ENCODE measurements at regions not wholly inside any gene's neighbourhood (a gene's known extent, or its start where the extent isn't known, plus 50 kb on each side); places are given as distances from the start of the nearest gene placed in this dataset.

DNA sequence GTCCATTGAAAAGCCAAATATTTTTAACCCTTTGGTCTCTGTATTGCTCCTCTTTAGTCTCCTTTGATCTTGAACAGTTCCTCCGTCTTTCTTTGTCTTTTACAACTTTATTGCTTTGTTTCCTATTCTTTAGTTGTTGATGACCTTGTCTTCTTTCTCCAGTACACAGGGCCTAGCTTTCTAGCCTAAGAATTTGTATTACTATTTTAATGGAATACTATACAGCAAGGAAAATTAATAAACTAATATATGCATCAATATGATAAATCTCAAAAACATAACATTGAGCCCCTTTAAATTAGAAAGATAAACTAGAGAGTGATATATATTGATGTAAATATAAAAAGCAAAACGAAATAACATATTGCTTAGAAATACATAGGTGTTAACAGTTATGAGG lies 88.7 kb downstream of the NR1D2 start:
- DNase-seq (ENCODE audit: low spot score in 2 of 2) (no peak), FAIRE-seq (no peak)

DNA sequence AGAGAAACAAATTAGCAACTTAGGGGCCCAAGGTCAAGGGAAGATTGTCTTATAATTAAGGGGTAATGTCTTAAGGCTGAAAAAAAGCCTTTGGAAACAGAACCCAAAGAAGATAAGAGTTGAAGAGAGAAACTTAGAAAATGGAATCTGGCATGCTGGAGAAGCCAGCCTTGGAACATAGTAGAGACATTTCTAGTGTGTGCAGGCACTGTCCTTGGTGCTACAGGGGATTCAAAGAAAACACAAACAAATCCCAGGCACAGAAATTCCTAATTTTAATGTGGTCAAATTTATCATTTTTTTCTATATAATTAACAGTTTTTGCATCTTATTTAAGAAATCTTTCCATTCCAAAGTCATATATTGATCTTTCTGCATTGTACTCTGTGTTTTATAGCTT lies 89.4 kb downstream of the NR1D2 start:
- FAIRE-seq, result no peak
- no peak for DNase-seq (ENCODE audit: low spot score in 2 of 2)

- FAIRE-seq, result no peak
- DNase-seq (ENCODE audit: low spot score in 2 of 2), result no peak
These were observed 92.9 kb downstream of the NR1D2 start for GRCh38 chr3:24037971-24038370.

DNA sequence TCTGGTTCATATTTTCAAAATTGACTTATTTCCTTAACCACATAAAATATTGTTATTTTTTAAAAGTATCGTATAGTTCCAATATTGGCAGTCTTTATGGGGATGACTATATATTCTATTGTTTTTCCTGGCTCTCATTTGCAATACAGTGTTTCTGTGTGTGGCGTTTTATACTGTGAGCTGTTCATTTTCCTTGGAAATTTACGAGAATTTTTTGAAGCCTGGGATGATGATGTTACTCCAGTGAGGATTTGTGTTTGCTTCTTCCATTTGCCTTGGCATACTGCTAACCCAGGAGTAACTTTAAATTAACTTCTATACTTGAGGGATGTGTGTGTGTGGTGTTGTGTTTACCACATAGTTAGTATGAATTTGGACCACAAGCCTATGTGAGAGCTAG lies 95.2 kb downstream of the NR1D2 start:
- no peak for FAIRE-seq
- DNase-seq (ENCODE audit: low spot score in 2 of 2), result no peak

- DNase-seq (ENCODE audit: low spot score in 2 of 2), result peak in 1 of 2 donors; percentile 25
- FAIRE-seq, result no peak
These were observed 97.3 kb downstream of the NR1D2 start for GRCh38 chr3:24042174-24043059.

DNA sequence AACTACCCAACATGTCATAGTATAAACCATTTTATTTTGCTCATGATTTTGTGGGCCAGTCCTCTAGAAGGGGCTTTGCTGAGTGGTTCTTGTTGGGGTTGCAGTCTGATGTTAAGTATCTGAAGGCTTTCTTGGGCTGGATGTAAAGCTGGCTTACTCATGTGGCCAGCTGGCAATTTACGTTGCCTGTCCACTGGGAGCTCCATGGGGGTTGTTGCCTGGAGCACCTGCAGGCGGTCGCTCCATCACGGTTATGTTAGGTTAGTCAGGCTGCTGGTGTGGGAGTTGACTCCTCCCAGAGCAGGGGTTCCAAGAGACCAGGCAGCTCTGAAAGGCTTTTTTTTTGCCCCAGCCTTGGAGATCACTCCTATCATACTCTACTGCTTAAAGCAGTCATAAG lies 98.1 kb downstream of the NR1D2 start:
- FAIRE-seq (no peak), DNase-seq (ENCODE audit: low spot score in 2 of 2) (no peak)

DNA sequence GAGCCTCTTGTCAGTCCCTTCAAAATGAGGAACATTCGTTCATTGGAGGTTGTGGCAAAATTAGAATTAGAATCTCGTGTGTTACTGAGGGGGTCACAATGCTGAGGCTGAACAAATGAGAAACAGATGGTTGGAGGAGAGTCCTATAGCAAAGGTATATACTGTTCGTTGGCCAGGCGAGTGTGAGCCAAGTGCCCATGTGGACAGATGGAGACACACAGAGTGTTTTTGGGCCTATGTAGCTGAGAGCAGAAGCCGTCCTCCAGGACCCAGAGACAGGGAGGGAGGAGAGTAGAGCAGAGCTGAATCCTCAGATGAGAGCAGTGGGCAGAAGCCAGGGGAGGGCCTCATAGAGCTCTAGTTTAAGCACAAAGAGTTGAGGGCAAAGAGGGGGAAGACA lies 98.9 kb downstream of the NR1D2 start:
- FAIRE-seq (no peak), DNase-seq (ENCODE audit: low spot score in 2 of 2) (no peak)

DNA sequence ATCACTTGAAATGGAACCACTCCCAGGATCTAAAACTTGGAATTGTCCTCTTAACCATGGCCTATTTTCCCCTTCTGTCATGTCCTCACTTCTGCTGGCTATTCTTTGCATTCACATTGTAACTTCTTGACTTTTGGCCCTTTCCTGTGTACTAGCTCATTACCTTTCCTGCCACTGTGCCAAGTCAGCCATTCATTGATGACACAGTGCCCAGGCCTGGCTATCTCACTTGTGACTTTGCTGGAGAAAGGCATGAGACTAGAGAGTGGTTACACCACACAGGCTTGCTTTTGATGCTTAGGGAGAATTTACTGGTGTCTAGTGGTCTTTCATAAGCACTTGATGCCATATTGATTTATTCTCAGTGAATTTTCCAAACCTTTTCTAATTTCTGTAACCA lies 101.1 kb downstream of the NR1D2 start:
- FAIRE-seq (no peak), DNase-seq (ENCODE audit: low spot score in 2 of 2) (no peak)

GRCh38 chr3:24047513-24047912 lies 102.4 kb downstream of the NR1D2 start:
- DNase-seq (ENCODE audit: low spot score in 2 of 2) (no peak), FAIRE-seq (no peak)

DNA sequence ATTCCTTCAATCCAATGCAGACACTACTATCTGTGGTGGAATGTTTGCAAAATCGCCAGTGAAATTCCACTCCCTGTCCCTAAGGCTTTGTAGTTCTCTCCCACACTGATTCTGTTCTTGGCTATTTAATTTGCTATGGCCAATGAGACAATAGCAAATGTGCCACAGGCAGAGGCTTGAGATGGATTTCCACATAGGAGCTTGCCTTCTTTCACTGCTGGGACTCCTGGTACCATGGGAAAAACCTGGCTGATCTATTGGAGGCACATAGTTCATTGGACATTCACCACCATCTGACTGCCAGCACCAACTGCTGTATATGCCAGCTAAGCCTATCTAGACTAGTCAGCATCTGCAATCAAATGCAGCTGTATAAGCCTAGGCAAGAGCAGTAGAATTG lies 103.8 kb downstream of the NR1D2 start:
- DNase-seq (ENCODE audit: low spot score in 2 of 2), result no peak
- FAIRE-seq, result no peak

DNA sequence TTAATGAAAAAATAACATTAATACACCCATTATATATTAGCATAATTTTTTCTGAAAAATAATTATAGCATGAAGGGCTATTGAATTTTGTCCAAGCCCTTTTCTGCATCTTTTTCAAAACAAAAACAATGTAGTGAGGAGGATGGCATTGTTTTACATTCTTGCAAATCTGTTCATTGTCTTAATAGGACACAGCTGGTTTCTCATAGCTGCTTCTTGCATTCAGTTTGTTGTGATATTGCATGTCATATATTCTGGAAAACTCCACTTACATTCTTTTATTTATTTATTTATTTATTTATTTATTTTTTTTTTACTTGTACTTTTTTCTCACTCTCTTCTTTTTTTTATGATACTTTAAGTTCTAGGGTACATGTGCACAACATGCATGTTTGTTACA lies 107.4 kb downstream of the NR1D2 start:
- DNase-seq (ENCODE audit: low spot score in 2 of 2) (no peak), FAIRE-seq (no peak)

DNA sequence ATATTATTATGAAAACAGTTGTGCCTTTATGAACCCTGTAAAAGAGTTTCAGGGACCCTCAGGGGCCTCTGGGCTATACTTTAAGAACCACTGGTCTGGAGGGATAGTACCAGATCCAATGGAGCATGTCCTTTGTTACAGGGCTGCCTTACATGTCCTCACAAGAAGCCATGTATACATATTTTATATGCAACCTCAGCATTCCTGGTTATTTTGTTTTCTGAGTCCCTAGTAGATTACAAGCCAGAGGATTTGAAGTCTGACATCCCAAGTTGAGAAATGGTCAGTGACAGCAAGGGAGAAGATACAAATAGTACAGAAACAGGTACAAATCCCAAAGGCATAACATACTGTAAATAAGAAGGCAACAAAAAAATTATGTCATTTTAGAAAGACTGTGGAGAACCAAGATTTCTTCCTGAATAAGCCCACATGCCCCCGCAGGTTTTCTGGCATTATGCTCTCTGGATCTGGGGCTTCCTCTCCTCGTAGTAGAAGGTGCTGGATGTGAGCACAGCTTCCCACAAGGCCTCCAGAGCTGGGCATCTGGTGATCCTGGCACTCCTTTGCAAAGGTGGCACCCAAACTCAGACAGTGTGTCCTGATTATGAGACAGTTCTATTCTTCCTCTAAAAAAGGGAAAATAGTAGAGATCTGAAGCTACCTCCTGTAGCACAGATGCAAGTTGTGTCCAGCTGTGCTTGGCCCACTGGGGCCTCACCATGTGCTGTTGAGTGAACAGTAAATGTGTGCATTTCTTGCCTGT lies 114.0 kb downstream of the NR1D2 start:
- DNase-seq (ENCODE audit: low spot score in 2 of 2) (no peak), FAIRE-seq (no peak)

- no peak for DNase-seq (ENCODE audit: low spot score in 2 of 2)
- FAIRE-seq, result no peak
These were observed 115.0 kb downstream of the NR1D2 start for GRCh38 chr3:24060055-24060454.

DNA sequence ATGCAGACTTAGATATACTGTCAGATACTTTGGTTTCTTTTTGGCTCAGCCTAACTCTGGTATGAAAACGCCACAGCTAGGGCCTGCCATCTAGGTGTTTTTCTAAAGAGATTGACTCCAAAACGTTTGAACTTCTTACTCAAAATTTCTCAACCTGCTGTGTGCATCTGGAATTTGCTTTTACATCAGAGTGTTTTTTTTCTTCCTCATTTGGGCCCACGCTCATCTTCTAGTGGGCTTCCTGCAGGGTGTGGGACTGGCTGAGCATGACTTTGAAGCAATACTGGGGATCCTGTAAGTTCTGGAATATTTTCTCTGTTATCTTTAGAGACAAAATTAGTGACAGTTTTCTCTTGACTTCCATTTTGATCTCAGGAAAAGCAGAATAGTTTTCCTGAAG lies 117.8 kb downstream of the NR1D2 start:
- FAIRE-seq (no peak), DNase-seq (ENCODE audit: low spot score in 2 of 2) (no peak)

All from frontal cortex (tissue), 3 donors.